ENCODE measurements at regions not wholly inside any gene's neighbourhood (a gene's known extent, or its start where the extent isn't known, plus 50 kb on each side); places are given as distances from the start of the nearest gene placed in this dataset.
A peak's percentile ranks its signal among the peaks of the same experiment; 100 is the strongest.

DNA sequence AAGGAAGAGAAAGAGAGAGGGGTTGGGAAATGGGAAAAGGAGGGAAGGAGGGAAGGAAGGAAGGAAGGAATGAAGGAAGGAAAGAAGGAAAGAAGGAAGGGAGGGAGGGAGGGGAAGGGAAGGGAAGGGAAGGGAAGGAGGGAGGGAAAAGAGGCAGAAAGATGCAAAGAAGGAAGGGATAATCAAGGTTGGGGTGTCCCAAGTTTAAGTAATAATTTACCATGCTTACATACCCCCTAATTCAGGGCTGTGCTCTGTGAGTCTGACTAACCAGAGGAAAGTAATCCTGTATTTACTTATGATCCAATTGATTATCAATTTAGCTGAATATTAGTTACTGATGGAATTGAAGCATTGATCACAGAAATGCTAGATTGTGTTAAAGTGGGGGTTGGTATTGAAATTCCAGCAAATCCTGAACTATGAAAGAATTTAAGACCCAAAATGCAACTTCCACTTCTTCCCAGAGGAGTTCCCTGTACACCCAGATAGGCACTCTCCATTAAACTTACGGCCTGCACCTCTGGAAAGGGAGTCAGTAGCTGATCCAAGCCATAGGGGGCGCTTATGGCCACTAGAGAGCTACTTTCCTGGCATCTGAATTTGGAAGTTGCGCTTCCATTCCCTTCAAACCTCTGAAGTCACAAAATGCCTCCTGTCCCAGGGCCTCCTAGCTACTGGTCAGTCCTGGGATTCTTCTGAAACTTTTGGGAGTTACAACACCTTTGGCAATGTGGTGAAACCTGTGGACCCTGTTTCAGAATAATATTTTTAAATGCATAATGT lies 162.7 kb upstream of the PWP1 start:
- Histone ChIP-seq H2AFZ (no peak overlapping the region), H3K9me2 (ENCODE audit: insufficient read depth) (no peaks in the 10 kb centered on the region), H3K4me1 (ENCODE audit: insufficient read depth) (0 out of 2 replicates have a peak, but pooled peaks cover 2% of the 10 kb centered on the region), H3K4me3 (no peak overlapping the region), H3K79me2 (replicated peaks; ENCODE audit: insufficient read depth) (no peaks in the 10 kb centered on the region), H4K20me1 (replicated peaks; ENCODE audit: insufficient read depth) (no peaks in the 10 kb centered on the region), H3F3A (replicated peaks; ENCODE audit: low read depth) (no peaks in the 10 kb centered on the region), H3K27ac (ENCODE audit: low read depth) (no peak overlapping the region), H3K4me2 (no peak overlapping the region), H3K27me3 (ENCODE audit: insufficient read depth) (no peaks in the 10 kb centered on the region), H3K36me3 (ENCODE audit: insufficient read depth) (no peaks in the 10 kb centered on the region)
- H3K27ac Mint-ChIP-seq, result no peak overlapping the region
- TF ChIP-seq, protein P1, sequence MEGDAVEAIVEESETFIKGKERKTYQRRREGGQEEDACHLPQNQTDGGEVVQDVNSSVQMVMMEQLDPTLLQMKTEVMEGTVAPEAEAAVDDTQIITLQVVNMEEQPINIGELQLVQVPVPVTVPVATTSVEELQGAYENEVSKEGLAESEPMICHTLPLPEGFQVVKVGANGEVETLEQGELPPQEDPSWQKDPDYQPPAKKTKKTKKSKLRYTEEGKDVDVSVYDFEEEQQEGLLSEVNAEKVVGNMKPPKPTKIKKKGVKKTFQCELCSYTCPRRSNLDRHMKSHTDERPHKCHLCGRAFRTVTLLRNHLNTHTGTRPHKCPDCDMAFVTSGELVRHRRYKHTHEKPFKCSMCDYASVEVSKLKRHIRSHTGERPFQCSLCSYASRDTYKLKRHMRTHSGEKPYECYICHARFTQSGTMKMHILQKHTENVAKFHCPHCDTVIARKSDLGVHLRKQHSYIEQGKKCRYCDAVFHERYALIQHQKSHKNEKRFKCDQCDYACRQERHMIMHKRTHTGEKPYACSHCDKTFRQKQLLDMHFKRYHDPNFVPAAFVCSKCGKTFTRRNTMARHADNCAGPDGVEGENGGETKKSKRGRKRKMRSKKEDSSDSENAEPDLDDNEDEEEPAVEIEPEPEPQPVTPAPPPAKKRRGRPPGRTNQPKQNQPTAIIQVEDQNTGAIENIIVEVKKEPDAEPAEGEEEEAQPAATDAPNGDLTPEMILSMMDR (conservative IDR thresholded peaks at IDR 0.05; ENCODE audit: low read depth in 2 of 2), result peak; percentile 77 to 78
- TF ChIP-seq NANOG (IDR thresholded peaks at IDR 0.05; ENCODE audit: borderline replicate concordance) (no peak), ZNF114 (CRISPR knock-in tag; IDR thresholded peaks at IDR 0.05) (no peak), ZNF331 (CRISPR knock-in tag; IDR thresholded peaks at IDR 0.05; ENCODE audit: low read depth) (no peak), STAT1 (IDR thresholded peaks at IDR 0.05; ENCODE audit: unreplicated experiment) (no peak)
- H3K4me3 Mint-ChIP-seq, result no peak overlapping the region
- no peaks in the 10 kb centered on the region for H3K36me3 Mint-ChIP-seq (ENCODE audit: low read depth)
- H3K27me3 Mint-ChIP-seq (ENCODE audit: insufficient read depth, low read depth, poor library complexity), result no peaks in the 10 kb centered on the region
- H3K4me1 Mint-ChIP-seq, result peaks cover 3% of the 10 kb centered on the region; the same call in 1 of the 3 replicates
- peak; percentile 98 for ATAC-seq
- peaks cover 2% of the 10 kb centered on the region; the same call in 1 of the 3 replicates for H3K9me3 Mint-ChIP-seq
- DNase-seq (ENCODE audit: low spot score), result peak; percentile 86

DNA sequence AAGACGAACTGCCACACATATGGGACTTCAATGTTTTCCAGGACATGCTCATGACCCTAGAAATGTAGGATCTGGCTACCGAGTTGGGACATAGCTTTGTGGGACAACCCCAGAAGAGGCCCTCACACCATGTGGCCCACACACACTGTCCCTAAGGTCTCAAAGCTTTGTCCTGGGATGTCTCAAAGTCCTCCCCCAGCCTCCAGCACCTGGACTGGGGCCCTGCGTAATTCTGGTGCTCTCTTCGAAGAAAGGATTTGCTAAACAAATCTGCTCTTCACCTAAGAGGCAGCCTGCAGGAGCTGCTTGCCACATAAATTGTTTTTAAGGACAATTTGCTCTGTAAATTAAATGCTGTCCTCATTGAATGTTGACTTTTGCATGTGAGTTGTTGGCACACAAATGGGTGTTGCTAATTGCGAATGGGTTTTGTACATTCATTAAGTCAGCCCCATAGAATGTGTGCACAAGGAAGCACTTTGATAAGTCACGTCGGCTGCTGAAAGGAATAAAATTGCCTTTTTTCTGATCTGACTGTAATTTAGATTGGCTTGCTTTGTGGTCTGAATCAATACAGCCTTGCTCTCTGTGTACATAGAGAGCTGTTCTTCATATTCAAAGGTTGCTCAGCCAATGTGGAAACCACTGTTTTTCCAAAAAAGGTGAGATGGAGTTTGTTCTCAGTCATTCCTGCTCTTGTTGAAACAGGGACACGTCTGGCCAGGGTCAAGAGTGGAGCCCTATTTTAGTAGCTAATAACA lies 161.6 kb upstream of the PWP1 start:
- DNase-seq (ENCODE audit: low spot score) (no peak), ATAC-seq (no peak)
- no peaks in the 10 kb centered on the region for H3K79me2 ChIP-seq (replicated peaks; ENCODE audit: insufficient read depth)
- 0 out of 2 replicates have a peak, but pooled peaks cover 2% of the 10 kb centered on the region for H3K4me1 ChIP-seq (ENCODE audit: insufficient read depth)
- peaks cover 3% of the 10 kb centered on the region; the same call in 1 of the 3 replicates for H3K4me1 Mint-ChIP-seq
- H3K36me3 ChIP-seq (ENCODE audit: insufficient read depth), result no peaks in the 10 kb centered on the region
- no peak overlapping the region for H3K27ac Mint-ChIP-seq
- no peak overlapping the region for H3K4me3 Mint-ChIP-seq
- no peak overlapping the region for H3K27ac ChIP-seq (ENCODE audit: low read depth)
- H2AFZ ChIP-seq, result no peak overlapping the region
- no peaks in the 10 kb centered on the region for H3F3A ChIP-seq (replicated peaks; ENCODE audit: low read depth)
- H3K9me3 Mint-ChIP-seq, result peaks cover under 1% of the 10 kb centered on the region; the same call in 1 of the 3 replicates
- no peaks in the 10 kb centered on the region for H3K27me3 Mint-ChIP-seq (ENCODE audit: insufficient read depth, low read depth, poor library complexity)
- H4K20me1 ChIP-seq (replicated peaks; ENCODE audit: insufficient read depth), result no peaks in the 10 kb centered on the region
- no peaks in the 10 kb centered on the region for H3K9me2 ChIP-seq (ENCODE audit: insufficient read depth)
- no peak overlapping the region for H3K4me2 ChIP-seq
- H3K4me3 ChIP-seq, result no peak overlapping the region
- H3K36me3 Mint-ChIP-seq (ENCODE audit: low read depth), result no peaks in the 10 kb centered on the region
- H3K27me3 ChIP-seq (ENCODE audit: insufficient read depth), result no peaks in the 10 kb centered on the region
- TF ChIP-seq CREB1 (CRISPR knock-in tag; IDR thresholded peaks at IDR 0.05; ENCODE audit: low read depth) (no peak), ZNF114 (CRISPR knock-in tag; IDR thresholded peaks at IDR 0.05) (no peak), STAT1 (IDR thresholded peaks at IDR 0.05; ENCODE audit: unreplicated experiment) (no peak), NANOG (IDR thresholded peaks at IDR 0.05; ENCODE audit: borderline replicate concordance) (no peak), POLR2AphosphoS5 (IDR thresholded peaks at IDR 0.05; ENCODE audit: low read depth) (no peak), ZNF331 (CRISPR knock-in tag; IDR thresholded peaks at IDR 0.05; ENCODE audit: low read depth) (no peak)
- TF ChIP-seq, protein P2, sequence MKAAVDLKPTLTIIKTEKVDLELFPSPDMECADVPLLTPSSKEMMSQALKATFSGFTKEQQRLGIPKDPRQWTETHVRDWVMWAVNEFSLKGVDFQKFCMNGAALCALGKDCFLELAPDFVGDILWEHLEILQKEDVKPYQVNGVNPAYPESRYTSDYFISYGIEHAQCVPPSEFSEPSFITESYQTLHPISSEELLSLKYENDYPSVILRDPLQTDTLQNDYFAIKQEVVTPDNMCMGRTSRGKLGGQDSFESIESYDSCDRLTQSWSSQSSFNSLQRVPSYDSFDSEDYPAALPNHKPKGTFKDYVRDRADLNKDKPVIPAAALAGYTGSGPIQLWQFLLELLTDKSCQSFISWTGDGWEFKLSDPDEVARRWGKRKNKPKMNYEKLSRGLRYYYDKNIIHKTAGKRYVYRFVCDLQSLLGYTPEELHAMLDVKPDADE (IDR thresholded peaks at IDR 0.05), result no peak
- TF ChIP-seq, protein P1 (conservative IDR thresholded peaks at IDR 0.05; ENCODE audit: low read depth in 2 of 2), result no peak
- TF ChIP-seq, protein P3, sequence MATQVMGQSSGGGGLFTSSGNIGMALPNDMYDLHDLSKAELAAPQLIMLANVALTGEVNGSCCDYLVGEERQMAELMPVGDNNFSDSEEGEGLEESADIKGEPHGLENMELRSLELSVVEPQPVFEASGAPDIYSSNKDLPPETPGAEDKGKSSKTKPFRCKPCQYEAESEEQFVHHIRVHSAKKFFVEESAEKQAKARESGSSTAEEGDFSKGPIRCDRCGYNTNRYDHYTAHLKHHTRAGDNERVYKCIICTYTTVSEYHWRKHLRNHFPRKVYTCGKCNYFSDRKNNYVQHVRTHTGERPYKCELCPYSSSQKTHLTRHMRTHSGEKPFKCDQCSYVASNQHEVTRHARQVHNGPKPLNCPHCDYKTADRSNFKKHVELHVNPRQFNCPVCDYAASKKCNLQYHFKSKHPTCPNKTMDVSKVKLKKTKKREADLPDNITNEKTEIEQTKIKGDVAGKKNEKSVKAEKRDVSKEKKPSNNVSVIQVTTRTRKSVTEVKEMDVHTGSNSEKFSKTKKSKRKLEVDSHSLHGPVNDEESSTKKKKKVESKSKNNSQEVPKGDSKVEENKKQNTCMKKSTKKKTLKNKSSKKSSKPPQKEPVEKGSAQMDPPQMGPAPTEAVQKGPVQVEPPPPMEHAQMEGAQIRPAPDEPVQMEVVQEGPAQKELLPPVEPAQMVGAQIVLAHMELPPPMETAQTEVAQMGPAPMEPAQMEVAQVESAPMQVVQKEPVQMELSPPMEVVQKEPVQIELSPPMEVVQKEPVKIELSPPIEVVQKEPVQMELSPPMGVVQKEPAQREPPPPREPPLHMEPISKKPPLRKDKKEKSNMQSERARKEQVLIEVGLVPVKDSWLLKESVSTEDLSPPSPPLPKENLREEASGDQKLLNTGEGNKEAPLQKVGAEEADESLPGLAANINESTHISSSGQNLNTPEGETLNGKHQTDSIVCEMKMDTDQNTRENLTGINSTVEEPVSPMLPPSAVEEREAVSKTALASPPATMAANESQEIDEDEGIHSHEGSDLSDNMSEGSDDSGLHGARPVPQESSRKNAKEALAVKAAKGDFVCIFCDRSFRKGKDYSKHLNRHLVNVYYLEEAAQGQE (IDR thresholded peaks at IDR 0.05; ENCODE audit: unreplicated experiment), result no peak

Data from GM23338 (cell line).